NCI-H2227 (cell line): ENCODE measurements at regions not wholly inside any gene's neighbourhood (a gene's known extent, or its start where the extent isn't known, plus 50 kb on each side); places are given as distances from the start of the nearest gene placed in this dataset.

Experiments
- DNase-seq: peaks from one replicate; lab custom pipeline; 2025; ENCODE audit not compliant: unreplicated experiment; lab: John Stamatoyannopoulos, UW

DNA sequence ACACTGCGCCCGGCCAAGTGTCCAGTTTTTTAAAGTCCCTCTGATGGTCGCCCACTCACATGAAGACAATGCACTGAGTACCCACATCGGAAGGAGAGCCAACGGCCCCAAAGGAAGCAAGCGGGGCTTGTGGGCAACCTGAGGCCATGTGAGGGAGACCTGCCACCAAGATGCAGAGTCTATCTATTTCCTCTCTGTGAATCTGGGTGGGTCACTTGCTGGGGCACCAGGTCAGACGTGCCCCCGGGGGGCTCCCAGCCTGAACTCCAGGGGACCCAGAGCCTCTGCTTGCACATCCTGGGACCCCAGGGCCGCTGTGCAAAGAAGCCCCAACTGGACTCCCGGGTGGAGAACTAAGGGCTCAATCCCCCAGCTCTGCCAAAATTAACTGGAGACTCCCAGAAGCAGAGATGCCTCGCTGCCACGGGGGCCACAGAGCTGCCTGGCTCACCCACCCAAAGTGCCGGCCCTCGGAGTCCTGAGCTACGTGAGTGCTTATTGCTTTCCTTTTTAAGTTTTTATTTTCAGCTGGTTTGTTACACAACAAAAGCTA is 106.4 kb downstream of the BRD1 start:
- no peak for DNase-seq

DNA sequence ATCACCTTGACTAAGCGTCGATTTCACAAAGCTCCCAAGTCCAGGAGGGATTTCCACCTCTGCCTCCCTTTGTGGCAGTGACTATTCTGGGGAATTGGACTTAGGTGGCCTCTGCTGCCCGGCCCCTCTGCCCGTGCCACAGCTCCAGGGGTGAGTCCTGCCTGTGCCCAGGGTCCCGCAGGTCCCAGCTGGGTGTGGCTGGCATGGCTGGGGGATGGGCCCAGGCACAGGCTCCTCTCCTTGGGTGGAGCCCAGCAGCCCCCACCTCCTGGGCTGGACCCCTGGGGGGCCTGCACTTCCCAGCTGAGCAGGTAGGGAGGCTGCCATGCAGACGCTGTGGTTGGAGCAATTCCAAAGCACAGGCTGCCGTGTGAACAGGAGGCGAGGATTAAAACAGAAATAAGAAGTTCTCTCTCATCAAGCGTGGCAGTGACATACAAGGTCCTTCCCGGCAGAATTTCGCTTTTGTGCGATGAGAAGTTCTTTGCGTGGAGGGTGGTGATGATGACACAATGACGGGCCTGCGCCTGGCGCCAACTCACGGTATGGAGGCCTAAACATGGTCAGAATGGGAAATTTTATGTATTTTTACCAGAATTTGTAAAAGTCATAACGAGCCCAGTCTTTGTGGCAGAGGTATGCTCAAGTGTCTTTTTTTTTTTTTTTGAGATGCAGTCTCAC is 107.3 kb downstream of the BRD1 start:
- no peak for DNase-seq

DNA sequence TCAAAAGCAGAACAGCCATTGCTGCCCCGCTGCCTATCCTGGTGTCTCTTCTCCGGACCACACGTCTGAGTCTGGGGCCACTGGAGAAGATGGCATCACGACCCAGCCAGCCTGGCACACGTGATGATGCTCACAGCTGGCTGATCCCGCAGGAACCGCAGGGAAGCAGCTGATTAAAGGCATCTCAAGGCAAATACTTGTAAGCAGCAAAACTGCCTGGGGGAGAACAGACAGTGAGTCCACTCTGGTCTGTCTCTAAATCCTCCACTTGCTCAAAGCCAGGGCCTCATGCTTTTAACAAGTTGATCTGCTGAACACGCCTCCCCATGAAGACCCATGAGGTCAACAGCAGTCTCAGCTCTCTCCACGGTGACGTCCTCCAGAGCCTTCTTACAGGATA is 108.6 kb downstream of the BRD1 start:
- no peak for DNase-seq

DNA sequence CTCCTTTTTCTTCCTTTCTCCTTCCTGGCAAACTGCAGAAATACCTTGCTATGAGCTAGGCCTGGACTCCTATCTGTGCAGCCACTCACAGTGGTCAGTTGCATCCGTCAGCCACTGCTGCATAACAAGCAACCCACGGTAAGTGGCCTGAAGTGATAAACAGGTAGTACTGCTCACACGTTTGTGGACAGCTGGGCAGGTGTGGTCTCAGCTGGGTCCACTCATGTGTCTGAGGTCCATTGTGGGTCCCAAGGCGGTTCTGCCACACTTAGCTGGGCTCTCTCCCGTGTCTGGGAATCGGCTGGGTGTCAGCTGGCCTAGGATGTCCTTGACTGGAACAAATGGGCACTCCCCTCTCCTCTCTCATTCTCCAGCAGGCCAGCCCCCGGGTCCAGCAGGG is 109.3 kb downstream of the BRD1 start:
- DNase-seq: no peak

DNA sequence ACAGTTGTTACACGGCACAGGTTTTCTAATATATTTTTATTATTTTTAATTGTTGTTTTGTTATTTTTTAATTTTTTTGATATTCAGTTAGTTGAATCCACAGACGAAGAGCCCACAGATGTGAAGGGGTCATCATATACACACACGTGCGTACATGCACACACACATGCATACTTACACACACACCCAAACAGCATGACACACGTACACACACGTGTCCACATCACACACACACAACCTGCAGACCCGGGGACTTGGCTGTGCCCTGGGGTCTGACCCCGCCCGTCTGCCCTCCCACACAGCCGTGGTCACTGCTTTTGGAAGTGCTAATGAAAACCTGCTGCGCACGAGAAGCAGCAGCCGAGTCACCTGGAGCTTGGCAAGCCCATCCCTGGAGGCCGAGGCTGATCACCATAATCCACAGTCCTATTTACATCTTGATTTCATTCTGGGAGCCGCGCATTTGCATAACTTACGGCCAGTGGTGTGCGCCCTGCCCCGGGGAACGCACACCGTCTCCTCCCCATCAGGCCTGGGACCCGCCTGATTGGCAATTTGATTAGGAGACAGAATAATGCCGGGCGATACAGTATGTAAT is 110.3 kb downstream of the BRD1 start:
- no peak for DNase-seq

DNA sequence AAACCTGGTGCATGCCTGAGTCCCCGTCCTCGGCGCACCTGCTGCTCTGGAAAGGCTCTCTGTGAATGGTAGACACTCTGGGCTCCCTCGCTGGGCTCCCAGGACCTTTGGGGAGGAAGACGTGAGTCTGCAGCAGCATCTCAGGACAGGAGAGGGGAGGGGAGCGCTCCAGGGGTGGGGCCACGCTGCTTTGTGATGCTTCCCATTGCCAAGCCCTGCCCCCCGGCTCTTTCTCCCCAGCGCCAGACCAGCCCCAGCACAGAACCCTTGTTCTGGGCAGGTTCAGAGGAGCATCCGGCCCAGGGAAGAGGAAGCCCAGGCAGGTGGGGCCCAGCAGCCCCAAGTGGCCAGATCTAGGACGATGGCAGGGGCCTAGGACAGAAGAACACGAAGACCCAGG is 111.2 kb downstream of the BRD1 start:
- DNase-seq: no peak

DNA sequence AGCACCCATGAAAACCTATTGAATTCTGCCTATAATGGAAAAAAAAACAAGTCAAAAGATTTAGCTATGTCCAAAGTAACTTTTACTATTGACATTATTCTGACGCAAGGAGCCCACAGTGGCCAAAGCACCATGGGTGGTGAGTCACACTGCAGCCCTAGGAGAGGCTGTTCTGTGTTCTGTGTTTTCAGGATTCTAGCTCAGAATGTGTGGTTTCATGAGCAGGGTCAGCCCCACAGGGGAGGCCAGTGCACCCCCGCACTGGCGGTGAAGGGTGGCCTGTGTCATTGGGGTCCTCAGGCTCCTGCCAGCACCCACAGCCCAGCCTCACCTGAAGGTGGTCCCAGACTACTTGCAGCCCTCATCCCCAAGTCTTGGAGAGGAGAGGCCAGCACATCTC is 112.2 kb downstream of the BRD1 start:
- no peak for DNase-seq

DNA sequence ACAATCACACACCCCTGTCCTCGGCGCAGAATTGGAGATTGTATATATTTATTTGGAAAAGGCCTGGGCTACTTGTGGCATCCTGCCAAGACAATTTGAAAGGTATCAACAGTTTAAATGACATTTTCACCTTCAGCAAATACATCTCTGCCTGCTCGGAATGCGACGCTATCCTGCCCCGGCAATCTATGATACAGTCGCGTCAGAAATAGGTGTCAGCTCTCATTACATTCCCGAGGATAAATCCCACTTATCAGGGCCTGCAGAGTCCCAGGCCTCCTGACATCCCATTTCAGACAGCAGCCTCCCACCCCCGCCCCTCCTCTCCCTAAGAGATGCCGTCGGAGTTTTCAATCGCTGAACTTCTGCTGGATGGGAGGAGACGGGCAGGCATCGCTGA is 114.7 kb downstream of the BRD1 start:
- DNase-seq: no peak

DNA sequence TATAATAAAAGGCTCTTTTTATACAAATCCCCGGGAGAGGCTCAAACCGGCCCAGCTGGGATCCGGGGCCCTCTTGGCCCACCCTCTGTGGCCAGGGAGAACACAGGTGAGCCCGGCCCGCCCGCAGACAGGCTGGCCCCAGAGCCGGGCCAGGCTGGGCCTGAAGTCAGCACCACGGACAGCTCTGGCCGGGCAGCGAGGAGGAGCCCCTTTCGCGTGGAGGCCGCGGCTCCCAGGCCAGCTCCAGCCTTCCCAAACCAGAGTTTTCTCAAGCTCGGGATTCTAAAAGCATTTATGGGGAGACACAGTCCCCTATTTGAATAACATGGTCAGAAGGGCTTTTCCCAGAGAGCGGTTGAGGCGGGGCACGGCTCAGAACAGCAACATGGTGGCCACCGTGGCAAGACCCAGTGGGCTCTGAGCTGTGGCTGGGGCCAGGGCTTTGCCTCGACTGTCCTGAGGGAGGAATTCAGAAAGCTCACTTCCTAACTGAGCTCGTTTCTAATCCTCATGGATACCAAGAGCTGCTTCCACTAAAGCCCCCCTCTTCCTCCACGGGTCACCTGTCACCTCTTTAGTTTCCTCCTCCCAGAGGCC is 115.4 kb downstream of the BRD1 start:
- DNase-seq: no peak

DNA sequence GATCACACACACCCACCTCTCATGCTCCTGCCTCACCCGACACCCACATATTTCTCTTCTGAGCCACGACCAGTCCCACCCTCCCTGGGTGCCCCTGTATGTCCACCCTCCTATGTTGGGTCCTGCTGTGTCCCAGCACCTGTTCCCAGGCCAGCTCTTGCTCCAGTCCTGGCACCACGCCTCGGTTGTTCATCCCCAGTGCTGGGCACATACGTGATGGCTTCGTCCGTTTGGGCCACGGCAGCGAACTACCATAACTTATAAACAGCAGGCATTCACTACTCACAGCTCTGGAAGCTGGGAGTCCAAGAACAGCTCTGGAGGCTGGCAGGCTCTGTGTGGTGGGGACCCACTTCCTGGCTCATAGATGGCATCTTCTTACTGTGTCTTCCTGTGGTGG is 116.9 kb downstream of the BRD1 start:
- no peak for DNase-seq

DNA sequence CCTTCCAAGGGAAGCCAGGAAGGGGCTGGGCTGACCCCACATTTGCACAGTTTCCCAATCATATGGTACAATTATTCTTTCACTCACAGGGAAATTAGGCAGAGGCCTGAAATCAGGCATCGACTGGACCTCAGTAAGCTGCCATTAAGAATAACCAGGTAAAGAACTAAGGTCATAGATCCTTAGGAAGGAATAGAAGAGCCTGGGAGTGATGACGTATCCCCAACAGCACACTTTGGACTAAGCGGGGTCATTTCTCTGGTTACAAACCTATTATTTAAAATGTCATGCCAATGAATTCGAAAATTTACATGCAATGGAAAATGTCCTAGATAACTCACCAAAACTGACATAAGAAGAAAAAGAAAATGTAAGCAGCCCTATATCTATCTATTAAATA is 118.2 kb downstream of the BRD1 start:
- DNase-seq: no peak

DNA sequence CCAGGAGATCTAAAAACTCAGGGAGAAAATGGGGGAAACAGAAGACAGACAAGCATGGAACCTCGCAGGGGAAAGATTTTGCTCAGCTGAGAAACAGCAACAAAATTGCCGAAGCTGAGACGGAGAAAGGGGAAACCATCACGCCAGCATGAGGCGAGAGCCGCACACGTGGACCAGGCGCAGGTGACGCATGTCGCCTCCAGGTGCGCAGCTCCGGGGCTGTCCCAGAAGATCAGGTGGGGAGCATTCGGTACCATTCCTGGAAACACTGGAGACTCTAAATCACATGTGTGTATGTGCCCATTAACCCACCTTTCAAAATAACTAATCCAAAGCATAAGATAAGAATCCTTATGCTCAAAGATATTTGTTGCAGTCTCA is 121.7 kb downstream of the BRD1 start:
- no peak for DNase-seq

DNA sequence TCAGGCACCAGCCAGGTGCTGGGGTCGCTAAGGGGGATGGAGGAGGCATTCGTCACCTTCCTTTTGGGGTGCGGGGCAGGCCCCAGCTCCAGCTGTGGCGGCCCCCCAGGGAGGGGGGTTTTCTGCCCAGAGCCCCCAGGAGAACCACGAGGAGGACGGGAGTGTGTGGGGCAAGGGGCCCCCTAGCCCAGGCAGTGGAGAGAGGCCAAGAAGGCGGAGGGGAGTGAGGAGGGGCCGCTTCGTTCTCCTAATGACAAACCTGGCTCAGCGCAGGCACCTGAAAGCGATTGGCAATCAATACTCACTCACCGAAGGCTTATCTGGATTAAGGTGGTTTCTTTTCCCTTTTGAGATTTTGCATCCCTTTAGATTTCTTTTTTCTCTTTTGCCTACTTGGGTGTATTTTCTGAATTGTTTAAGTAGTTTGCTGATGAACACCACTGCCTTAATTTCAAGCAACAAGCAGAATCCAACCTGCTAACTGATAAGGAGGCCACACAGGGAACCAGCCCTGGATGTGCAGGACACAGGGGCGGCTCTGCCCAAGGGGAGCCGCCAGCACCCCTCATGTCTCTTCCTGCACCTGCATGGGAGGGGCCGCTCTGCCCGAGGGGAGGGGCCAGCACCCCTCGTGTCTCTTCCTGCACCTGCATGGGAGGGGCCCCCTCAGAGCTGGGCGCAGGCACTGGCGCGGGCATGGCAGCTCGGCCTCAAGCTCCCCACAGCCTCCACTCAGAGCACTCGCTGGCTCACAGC is 122.3 kb downstream of the BRD1 start:
- DNase-seq: no peak

DNA sequence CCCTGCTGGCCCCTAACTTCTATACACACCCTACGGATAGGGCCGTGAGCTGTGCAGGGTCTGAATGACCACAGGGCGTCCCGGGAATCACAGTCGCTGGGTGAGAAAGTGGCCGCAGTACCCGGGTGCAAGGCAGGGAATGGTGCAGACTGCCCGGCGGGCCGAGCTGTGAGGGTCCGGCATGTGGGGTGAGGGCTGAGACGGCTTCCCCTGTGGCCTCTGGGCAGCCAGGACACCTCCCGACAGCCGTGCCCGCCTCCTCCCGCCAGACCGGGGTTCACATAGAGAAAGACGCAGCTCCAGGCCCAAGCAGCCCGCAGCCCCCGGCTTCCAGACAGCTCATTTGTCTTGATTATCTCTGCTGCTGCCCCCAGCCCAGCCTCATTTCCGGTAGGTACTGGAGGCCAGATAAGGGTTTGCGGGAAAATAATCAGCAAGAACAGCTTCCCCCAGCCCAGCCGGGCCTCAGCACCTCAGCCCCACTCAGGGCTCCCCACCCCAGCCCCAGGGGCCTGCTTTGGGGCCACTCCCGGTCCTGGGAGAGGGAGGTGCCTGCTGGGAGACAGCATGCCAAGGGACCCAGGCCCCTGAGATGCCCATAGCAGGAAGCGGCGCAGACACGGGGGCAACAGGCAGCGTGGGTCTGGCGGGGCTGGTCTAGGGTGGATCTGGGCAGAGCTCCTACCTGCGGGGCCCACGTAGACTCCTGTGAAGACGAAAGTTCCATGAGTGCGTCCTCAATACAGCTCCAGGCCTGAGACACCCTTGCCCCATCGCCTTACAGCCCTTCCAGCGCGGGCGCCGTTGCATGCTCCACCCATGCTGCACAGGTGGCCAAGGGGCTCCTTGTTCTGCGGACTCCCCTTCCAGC is 123.1 kb downstream of the BRD1 start:
- no peak for DNase-seq

DNA sequence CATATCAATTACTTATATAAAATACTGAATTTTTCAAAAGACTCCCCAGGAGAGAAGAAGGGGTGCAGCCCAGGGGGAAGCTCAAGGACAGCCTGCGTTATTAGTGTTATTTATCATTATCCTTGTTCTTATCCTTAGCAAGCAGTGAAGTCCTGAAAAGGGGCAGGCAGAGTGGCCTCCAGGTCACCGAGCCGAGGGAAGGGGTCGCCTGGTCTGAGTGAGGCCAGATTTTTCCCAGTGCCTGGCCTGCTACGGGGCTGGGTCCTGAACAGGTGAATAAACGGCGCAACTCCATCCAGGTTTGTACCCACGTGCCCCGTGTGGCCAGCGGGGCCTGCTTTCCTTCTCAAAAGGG is 123.7 kb downstream of the BRD1 start:
- no peak for DNase-seq

DNA sequence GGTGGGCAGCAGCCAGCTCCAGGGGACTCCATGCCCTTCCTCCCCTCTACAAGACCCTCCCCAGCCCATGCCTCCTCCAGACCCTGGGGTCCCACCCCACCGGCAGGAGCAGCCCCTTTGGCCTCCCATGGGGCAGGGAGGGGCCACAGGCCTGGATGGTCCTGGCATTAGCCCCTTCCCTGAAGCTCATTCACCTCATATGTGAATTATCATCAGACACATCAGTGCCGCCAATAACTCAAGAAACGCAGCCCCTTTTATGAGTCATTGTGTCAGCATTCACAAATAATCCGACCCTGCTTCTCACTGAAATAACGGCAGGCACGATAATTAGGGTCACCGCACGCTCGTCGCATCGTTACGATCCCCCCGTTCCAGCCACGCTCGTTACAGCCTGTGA is 124.2 kb downstream of the BRD1 start:
- DNase-seq: no peak

DNA sequence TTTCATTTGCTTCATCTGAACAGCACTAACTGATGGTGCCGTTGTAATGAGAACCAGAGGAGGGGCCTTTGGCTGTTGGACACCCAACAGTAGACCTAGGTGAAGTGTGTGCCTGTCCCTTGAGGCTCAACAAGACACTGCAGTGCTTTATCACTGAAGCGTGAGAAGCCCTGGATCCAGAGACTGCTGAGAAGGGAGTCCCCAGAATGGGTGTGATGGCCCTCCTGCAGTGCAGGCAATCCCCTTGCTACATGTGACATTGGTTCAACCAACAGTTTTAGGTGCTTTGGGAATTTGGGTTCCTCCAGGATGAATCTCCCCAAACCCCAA is 125.6 kb downstream of the BRD1 start:
- DNase-seq: no peak

DNA sequence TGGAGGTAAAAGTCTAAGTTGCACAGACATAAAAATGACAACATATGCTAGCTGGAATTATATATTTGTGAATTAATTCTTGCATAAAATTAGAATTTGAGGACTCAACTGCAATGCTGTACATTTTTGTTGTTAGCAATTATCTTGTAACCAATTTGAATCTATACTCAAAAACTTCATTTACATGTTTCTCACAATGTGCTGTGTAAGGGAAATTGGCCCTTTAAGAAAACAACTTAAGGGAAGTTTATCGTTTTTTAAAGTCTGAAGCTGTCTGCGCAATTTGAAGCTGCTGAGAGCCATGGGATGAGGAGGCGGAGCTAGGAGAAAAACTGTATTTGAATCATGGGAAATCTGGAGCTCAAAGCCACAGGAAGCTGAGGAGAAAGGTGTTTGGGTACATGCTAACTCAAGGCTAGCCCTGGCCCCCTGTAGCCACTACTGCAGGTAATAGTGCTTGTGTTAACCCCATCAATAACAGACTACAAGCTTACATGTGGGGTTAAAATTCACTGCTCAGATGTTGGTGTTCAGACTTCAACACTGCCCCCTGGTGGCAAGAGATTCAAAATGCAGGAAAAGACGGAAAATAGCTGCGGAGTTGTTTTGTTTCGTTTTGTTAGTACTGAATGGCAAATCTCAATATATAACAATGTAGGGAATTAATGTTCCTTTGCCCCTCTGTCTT is 126.1 kb downstream of the BRD1 start:
- DNase-seq: no peak

DNA sequence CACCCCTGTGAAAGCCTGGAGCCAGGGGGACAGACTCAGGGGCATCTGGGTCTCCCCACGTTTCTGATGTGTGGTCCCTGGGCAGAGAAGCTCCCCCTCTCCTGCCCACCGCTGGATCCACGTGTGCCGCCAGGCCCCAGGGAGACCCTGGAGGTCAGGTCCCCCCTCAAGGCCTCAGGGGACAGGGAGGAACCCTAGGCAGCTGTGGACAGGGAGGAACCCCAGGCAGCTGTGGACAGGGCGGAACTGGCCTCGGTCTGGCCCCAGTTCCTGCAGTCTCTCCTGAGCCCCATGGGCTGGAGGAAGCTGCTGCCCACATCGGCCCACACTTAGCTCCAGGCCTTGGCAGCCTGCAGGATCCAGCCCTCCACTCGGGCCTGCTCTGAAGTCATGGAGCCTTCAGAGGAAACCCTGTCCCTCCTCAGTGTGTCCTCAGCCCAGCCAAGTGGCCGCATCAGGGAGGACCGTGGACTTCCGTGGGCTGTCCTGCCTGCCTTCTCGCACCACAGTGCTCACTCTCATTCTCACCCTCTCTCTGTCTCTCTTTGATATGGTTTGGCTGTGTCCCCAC is 127.7 kb downstream of the BRD1 start:
- no peak for DNase-seq

DNA sequence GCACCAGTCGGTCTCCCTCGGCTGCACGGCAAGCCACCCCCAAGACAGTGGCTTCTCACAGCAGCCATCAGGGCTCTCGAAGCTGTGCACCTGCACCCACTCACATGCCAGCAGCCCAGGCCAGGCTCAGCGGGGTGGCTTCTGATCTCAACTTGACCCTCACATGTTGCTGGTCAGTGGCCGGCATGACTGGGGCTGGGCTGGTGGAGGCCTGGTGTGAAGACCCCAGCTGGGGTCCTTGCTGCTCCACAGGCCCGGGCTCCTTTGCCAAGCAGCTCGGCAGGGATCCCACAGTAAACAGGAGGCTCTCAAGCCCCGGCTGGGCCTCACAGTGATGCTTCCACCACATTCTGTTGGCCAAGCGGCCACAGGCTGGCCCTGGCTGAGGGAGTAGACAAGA is 128.2 kb downstream of the BRD1 start:
- no peak for DNase-seq
